ENCODE measurements at regions not wholly inside any gene's neighbourhood (a gene's known extent, or its start where the extent isn't known, plus 50 kb on each side); places are given as distances from the start of the nearest gene placed in this dataset.

- BruUV-seq (replicated peaks): no TSS peak
- no peak overlapping the region for H3K4me2 ChIP-seq (ENCODE audit: low read depth, low read length)
- no peak overlapping the region for H3K4me3 ChIP-seq (replicated peaks in 1 of 3; ENCODE audit: insufficient read depth in 1 of 3, low read depth in 2 of 3, low read length in 3 of 3)
- CTCF ChIA-PET (ENCODE audit: low intra/inter-chr PET ratio, low total read pairs): no interaction called here
- no peaks in the 10 kb centered on the region for H3K4me1 ChIP-seq (ENCODE audit: insufficient read depth, low read length)
- H3K27ac ChIP-seq (ENCODE audit: extremely low read length, insufficient read depth, low read length): no peak overlapping the region
- no peaks in the 10 kb centered on the region for H3K36me3 ChIP-seq (replicated peaks in 1 of 2; ENCODE audit: control insufficient read depth in 1 of 2, insufficient read depth in 2 of 2, low read length in 2 of 2)
- no peak for FAIRE-seq
- WGBS (ENCODE audit: low lambda C conversion rate): 2% methylated on average over 4 of the region's 4 CpGs
- H3K79me2 ChIP-seq (ENCODE audit: insufficient read depth, low read length): no peaks in the 10 kb centered on the region
- POLR2A ChIA-PET: no interaction called here
- H2AFZ ChIP-seq (ENCODE audit: low read length): no peak overlapping the region
- no peaks in the 10 kb centered on the region for H3K9me3 ChIP-seq (ENCODE audit: low read length)
- in situ Hi-C loops (cut with HindIII; ENCODE audit: extremely low pct_ligation_motif_present, low pct_unique_long_range_greater_than_20kb): no loop called here
- H3K27me3 ChIP-seq (ENCODE audit: control insufficient read depth in 1 of 2, insufficient read depth in 2 of 2, low read length in 2 of 2): no peaks in the 10 kb centered on the region
- intact Hi-C loops (cut with micrococcal nuclease; ENCODE audit: unreplicated experiment): no loop called here
- H4K20me1 ChIP-seq (ENCODE audit: insufficient read depth, low read length): no peaks in the 10 kb centered on the region
- H3K9ac ChIP-seq (ENCODE audit: insufficient read depth, low read depth, low read length): no peak overlapping the region
- no peak for TF ChIP-seq CCDC6 (CRISPR knock-in tag; IDR thresholded peaks at IDR 0.05)
- TF ChIP-seq FOXP4 (CRISPR knock-in tag; IDR thresholded peaks at IDR 0.05): no peak
- TF ChIP-seq CREBL2 (CRISPR knock-in tag; IDR thresholded peaks at IDR 0.05; ENCODE audit: borderline replicate concordance): no peak
- no peak for TF ChIP-seq ISX (CRISPR knock-in tag; conservative IDR thresholded peaks at IDR 0.05)
- no peak for TF ChIP-seq ZNF414 (CRISPR knock-in tag; IDR thresholded peaks at IDR 0.05)
- no peak for TF ChIP-seq ISL2 (CRISPR knock-in tag; IDR thresholded peaks at IDR 0.05)
- TF ChIP-seq NCOA5 (CRISPR knock-in tag; IDR thresholded peaks at IDR 0.05): no peak
- no peak for TF ChIP-seq TAF1 (CRISPR knock-in tag; IDR thresholded peaks at IDR 0.05)
- TF ChIP-seq RFXANK (CRISPR knock-in tag; IDR thresholded peaks at IDR 0.05): no peak
- TF ChIP-seq GATAD1 (CRISPR knock-in tag; IDR thresholded peaks at IDR 0.05): no peak
- no peak for TF ChIP-seq ZNF652 (CRISPR knock-in tag; IDR thresholded peaks at IDR 0.05; ENCODE audit: borderline replicate concordance, low read depth)
- TF ChIP-seq ZNF530 (CRISPR knock-in tag; IDR thresholded peaks at IDR 0.05; ENCODE audit: low read depth): no peak
- TF ChIP-seq ONECUT2 (CRISPR knock-in tag; IDR thresholded peaks at IDR 0.05): no peak
- no peak for TF ChIP-seq NRL (CRISPR knock-in tag; IDR thresholded peaks at IDR 0.05; ENCODE audit: borderline replicate concordance)
- TF ChIP-seq MLX (CRISPR knock-in tag; IDR thresholded peaks at IDR 0.05): no peak
- TF ChIP-seq THRA (CRISPR knock-in tag; IDR thresholded peaks at IDR 0.05; ENCODE audit: borderline replicate concordance): no peak
- TF ChIP-seq ARID3A (IDR thresholded peaks at IDR 0.05; ENCODE audit: low read depth, low read length): no peak
- TF ChIP-seq ZNF44 (CRISPR knock-in tag; IDR thresholded peaks at IDR 0.05): no peak
- no peak for ATAC-seq
- no peak for DNase-seq (ENCODE audit: low spot score)
Observed at GRCh38 chr5:124932791-124933600, 186.6 kb upstream of the ZNF608 start.

All from HepG2 (cell line).